ENCODE measurements at regions not wholly inside any gene's neighbourhood (a gene's known extent, or its start where the extent isn't known, plus 50 kb on each side); places are given as distances from the start of the nearest gene placed in this dataset.

DNA sequence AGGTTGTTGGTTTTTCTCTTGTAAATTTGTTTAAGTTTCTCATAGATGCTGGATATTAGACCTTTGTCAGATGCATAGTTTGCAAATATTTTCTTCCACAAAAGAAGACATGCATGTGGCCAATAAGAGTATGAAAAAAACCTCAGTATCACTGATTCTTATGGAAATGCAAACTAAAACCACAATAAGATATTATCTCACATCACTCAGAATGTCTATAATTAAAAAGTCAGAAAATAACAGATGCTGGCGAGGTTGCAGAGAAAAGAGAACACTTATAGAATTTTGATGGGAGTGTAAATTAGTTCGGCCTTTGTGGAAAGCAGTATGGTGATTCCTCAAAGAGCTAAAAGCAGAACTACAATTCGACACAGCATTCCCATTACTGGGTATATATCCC, 1355.6 kb downstream of the FAM133A start:
- Mint-ChIP-seq H3K4me1 (ENCODE audit: unreplicated experiment) (no peaks in the 10 kb centered on the region), H3K27ac (ENCODE audit: unreplicated experiment) (no peak overlapping the region), H3K4me3 (ENCODE audit: unreplicated experiment) (no peak overlapping the region), H3K27me3 (ENCODE audit: unreplicated experiment) (no peaks in the 10 kb centered on the region), H3K9me3 (ENCODE audit: unreplicated experiment) (no peaks in the 10 kb centered on the region), H3K36me3 (ENCODE audit: low read depth, unreplicated experiment) (no peaks in the 10 kb centered on the region)
- DNase-seq (ENCODE audit: low spot score), result no peak
- TF ChIP-seq, protein P1, sequence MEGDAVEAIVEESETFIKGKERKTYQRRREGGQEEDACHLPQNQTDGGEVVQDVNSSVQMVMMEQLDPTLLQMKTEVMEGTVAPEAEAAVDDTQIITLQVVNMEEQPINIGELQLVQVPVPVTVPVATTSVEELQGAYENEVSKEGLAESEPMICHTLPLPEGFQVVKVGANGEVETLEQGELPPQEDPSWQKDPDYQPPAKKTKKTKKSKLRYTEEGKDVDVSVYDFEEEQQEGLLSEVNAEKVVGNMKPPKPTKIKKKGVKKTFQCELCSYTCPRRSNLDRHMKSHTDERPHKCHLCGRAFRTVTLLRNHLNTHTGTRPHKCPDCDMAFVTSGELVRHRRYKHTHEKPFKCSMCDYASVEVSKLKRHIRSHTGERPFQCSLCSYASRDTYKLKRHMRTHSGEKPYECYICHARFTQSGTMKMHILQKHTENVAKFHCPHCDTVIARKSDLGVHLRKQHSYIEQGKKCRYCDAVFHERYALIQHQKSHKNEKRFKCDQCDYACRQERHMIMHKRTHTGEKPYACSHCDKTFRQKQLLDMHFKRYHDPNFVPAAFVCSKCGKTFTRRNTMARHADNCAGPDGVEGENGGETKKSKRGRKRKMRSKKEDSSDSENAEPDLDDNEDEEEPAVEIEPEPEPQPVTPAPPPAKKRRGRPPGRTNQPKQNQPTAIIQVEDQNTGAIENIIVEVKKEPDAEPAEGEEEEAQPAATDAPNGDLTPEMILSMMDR (IDR thresholded peaks at IDR 0.05; ENCODE audit: unreplicated experiment), result no peak

DNA sequence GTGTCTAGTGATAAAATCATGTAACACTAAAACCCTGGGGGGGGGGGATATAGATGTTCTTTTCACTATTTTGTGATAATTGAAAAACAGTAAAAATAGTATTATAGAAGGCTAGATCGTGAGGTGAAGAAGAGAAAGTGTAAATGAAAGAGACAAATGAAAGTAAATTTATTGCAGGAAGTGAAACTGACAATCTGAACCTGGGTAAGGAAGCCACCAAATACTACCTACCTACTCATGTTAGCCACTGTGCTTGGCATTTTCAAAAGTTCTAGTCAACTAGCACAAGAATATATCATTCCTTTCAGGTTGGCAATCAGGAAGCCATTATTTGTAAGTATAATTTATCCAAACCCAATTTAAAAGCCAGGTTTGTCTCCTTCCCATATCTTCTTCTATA, 1366.1 kb downstream of the FAM133A start:
- TF ChIP-seq, protein P1 (IDR thresholded peaks at IDR 0.05; ENCODE audit: unreplicated experiment), result no peak

DNA sequence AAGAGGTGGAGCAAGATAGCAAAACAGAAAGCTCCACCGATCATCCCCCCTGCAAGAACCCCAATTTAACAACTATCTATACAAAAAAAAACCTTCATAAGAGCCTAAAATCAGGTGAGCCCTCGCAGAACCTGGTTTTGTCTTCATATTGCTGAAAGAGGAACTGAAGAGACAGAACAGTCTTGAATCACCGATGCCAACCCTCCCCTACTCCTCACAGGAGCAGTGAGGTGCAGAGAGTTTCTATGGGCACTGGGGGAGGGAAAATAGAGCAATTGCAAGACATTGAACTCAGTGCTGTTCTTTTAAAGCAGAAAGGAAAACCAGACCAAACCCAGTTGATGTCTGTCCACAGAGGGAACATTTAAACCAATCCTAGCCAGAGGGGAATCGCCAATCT, 1370.3 kb downstream of the FAM133A start:
- H3K4me1 Mint-ChIP-seq (ENCODE audit: unreplicated experiment), result no peaks in the 10 kb centered on the region
- no peak overlapping the region for H3K4me3 Mint-ChIP-seq (ENCODE audit: unreplicated experiment)
- no peak overlapping the region for H3K27ac Mint-ChIP-seq (ENCODE audit: unreplicated experiment)
- no peaks in the 10 kb centered on the region for H3K9me3 Mint-ChIP-seq (ENCODE audit: unreplicated experiment)
- DNase-seq (ENCODE audit: low spot score), result no peak
- no peaks in the 10 kb centered on the region for H3K36me3 Mint-ChIP-seq (ENCODE audit: low read depth, unreplicated experiment)
- no peaks in the 10 kb centered on the region for H3K27me3 Mint-ChIP-seq (ENCODE audit: unreplicated experiment)
- TF ChIP-seq, protein P1 (IDR thresholded peaks at IDR 0.05; ENCODE audit: unreplicated experiment), result no peak

More for the DNA sequence above, 1366.1 kb downstream of the FAM133A start:
- Mint-ChIP-seq H3K9me3 (ENCODE audit: unreplicated experiment) (peaks cover 3% of the 10 kb centered on the region), H3K4me1 (ENCODE audit: unreplicated experiment) (no peaks in the 10 kb centered on the region), H3K27me3 (ENCODE audit: unreplicated experiment) (no peaks in the 10 kb centered on the region), H3K4me3 (ENCODE audit: unreplicated experiment) (no peak overlapping the region), H3K36me3 (ENCODE audit: low read depth, unreplicated experiment) (no peaks in the 10 kb centered on the region), H3K27ac (ENCODE audit: unreplicated experiment) (no peak overlapping the region)
- DNase-seq (ENCODE audit: low spot score), result no peak

DNA sequence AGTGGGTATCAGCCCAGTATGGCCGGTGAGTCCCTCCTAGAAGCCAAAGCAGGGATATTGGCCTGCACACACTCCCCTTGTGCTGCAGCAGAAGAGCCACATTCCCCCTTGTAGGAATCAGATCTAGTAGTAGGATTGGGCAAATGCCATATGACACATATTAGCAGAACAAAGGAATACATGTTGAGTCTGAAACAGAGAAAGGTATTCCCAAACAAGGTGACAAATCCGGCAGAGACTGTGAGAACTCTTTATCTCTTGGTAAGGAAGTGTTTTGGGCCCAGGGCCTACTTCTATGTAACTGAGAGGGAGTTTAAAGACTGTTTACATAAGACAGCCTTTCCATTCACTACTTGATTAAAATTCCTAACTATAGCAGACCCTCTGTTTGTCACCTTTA, 1382.0 kb downstream of the FAM133A start:
- H3K27me3 Mint-ChIP-seq (ENCODE audit: unreplicated experiment), result no peaks in the 10 kb centered on the region
- TF ChIP-seq, protein P1 (IDR thresholded peaks at IDR 0.05; ENCODE audit: unreplicated experiment), result no peak
- H3K9me3 Mint-ChIP-seq (ENCODE audit: unreplicated experiment), result no peaks in the 10 kb centered on the region
- DNase-seq (ENCODE audit: low spot score), result no peak
- H3K4me1 Mint-ChIP-seq (ENCODE audit: unreplicated experiment), result no peaks in the 10 kb centered on the region
- no peak overlapping the region for H3K4me3 Mint-ChIP-seq (ENCODE audit: unreplicated experiment)
- no peaks in the 10 kb centered on the region for H3K36me3 Mint-ChIP-seq (ENCODE audit: low read depth, unreplicated experiment)
- H3K27ac Mint-ChIP-seq (ENCODE audit: unreplicated experiment), result no peak overlapping the region

DNA sequence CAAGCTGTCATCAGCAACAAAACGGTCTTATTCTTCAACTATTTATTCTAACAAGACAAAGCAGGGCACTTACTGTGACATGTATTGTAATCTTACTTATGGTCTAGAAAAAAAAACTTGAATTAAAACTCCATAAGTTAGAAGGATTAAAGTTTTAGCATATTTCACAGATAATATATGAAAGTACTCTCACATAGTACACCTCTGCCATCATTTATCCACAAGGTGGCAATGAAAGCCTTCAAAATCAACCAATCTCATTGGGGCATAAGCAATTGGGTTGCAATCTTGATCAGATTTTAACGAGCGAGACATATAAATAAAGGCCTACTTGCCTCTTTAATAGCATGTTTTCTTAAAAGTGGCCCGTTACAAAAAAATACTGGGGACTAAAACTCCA, 1382.9 kb downstream of the FAM133A start:
- Mint-ChIP-seq H3K4me1 (ENCODE audit: unreplicated experiment) (no peaks in the 10 kb centered on the region), H3K9me3 (ENCODE audit: unreplicated experiment) (no peaks in the 10 kb centered on the region), H3K36me3 (ENCODE audit: low read depth, unreplicated experiment) (no peaks in the 10 kb centered on the region), H3K27ac (ENCODE audit: unreplicated experiment) (no peak overlapping the region), H3K27me3 (ENCODE audit: unreplicated experiment) (no peaks in the 10 kb centered on the region), H3K4me3 (ENCODE audit: unreplicated experiment) (no peak overlapping the region)
- TF ChIP-seq, protein P1 (IDR thresholded peaks at IDR 0.05; ENCODE audit: unreplicated experiment), result no peak
- DNase-seq (ENCODE audit: low spot score), result no peak
